C4-2B (cell line): ENCODE measurements at regions not wholly inside any gene's neighbourhood (a gene's known extent, or its start where the extent isn't known, plus 50 kb on each side); places are given as distances from the start of the nearest gene placed in this dataset.

ENCODE experiments used
- CTCF ChIP-seq: fragments of 450-650 bp; conservative IDR thresholded peaks from 2 replicates; pipeline ENCODE4 v1.5.1; 2017; ENCODE audit warnings: mild to moderate bottlenecking
- ZFX ChIP-seq: fragments of 450-650 bp; IDR thresholded peaks from 2 replicates; pipeline ENCODE4 v1.6.1; 2017

GRCh38 chr1:58928514-58928913, 144.7 kb upstream of the JUN start:
- no peak for TF ChIP-seq CTCF
- no peak for TF ChIP-seq ZFX
